Epidermal melanocyte (primary cell): ENCODE measurements at regions not wholly inside any gene's neighbourhood (a gene's known extent, or its start where the extent isn't known, plus 50 kb on each side); places are given as distances from the start of the nearest gene placed in this dataset.
A peak's percentile ranks its signal among the peaks of the same experiment; 100 is the strongest.
"Not testable (repeated sequence)": the region's sequence is repeated elsewhere in the genome, so short reads cannot be mapped to it uniquely, and the experiment has no call there.

Experiments
- DNase-seq: peaks from one replicate; pipeline ENCODE4 v3.0.0; 2011; ENCODE audit warnings: low spot score; ENCODE audit not compliant: insufficient read length

DNA sequence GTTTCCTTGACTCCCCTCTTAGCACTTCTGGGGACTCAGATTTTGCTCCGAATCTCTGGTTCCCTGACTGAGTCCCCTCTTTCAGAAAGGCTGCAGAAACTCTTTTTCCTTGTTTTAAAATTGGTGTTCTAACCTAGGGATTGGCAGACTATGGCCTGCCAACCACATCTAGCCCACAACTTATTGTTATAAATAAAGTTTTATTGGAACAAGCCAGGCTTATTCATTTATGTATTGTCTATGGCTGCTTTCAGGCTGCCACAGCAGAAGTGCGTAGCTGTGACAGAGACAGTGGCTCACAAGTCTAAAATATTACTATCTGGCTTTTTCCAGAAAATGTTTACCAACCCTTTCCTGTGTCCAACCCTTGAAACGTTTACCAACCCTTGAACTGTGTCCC is 81.7 kb downstream of the IER5 start:
- DNase-seq = no peak

DNA sequence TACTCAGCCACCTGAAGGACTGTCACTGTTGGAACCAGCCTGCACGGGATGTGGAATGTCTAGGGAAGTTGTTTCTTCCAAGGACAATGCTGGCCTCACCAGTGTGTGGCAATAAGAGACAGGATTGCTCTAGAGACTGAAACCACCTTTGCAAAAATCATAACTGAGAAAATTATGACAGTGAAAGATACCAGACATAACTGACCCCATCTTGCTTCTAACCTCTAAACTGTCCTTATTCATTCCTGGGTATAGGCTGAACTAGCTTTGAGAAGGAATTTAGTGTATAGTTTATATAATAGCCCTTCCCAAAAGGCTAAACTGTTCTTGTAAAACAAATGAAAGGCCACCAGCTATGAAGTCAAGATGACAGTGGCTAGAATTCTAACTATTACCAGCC is 83.6 kb downstream of the IER5 start:
- no peak for DNase-seq

GRCh38 chr1:181173761-181174447 is 85.4 kb downstream of the IER5 start:
- DNase-seq = no peak

DNA sequence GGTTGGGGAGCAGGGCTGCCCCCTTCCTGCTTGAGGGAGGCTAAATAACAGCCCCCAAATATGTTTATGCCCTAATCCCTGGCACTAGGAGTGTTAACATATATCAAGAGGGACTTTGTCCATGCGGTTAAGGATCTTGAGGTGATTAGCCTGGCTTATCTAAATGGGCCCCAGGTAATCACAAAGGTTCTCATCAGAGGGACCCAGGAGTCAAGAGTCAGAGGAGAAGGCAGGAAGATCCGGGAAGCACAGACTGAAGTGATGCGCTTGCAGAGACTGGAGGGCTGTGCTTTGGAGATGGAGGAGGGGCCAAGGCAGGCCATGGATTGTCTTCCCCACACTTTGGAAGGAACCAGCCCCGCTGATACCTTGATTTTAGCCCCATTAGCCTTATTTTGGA is 86.4 kb downstream of the IER5 start:
- no peak for DNase-seq

DNA sequence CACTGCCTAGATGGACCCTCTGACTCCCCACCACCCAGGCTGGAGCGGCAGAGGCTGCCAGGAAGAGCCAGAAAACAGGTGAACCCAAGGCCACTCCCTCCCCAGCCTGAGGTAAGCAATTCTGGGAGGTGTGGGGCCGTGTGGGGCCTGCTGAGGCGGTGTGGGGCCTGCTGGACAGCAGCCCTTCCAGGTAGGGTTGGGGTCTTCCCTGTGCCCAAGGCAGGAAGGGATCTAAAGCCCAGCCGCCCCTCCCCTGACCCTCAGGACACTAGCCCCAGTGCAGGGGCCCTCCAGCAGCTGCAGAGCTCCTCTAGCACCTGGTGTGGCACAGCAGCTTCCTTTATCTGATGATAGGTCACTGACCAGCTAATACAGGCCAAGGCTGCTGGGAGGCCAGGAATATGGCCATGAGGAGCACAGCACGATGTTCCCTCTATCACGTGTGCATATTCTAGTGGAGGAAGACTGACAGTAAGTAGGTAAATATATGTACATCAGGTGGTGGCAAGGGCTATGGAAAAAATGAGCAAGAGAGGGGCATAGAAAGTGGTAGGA is 86.9 kb downstream of the IER5 start:
- DNase-seq = no peak

- no peak for DNase-seq
Observed at GRCh38 chr1:181175955-181176354, 87.5 kb downstream of the IER5 start.

GRCh38 chr1:181178241-181178879 is 89.9 kb downstream of the IER5 start:
- DNase-seq = no peak

DNA sequence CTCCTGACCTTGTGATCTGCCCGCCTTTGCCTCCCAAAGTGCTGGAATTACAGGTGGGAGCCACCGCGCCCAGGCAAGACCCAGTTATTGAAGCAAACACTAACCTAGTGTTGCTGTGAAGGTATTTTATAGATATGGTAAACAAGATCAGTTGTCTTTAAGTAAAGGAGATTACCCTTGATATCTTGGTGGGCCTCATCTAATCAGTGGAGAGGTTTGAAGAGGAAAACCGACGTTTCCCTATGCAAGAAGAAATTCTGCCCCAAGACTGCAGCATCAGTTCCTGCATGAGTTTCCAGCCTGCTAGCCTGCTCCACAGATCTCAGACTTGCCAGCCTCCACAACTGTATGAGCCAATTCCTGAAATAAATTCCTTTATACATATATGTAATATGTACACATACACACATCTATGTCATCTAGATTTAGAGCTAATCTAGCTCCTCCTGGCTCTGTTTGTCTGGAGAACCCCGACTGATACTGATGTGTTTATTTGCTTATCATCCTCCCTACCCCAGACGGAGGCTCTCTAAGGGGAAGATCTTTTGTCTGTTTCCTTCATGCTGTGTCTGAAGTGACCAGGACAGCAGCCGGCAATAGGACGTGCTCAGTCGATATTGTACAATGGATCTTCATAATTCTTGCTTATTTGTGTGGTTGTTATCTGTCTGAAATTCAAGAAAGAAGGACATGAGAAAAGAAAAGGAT is 90.9 kb downstream of the IER5 start:
- DNase-seq = no peak

DNA sequence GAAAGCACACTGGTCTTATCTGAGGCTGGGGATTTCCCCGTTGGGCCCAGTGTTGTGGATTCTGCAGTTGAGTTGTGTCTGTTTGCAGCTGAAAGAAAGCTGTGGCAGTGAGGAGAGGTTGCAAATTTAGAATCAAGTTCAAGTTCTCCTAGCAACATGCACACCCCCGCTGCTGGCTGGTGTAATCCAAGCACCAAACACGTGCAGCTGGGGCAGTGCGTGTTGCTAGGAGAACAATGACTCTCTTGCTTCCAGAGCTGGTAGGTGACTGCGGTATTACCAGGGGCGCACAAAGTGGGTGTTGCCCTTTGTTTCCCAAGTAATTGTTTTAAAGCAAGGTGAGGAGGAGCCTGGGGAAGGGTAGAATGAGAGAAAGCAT is 91.5 kb downstream of the IER5 start:
- no peak for DNase-seq

- no peak for DNase-seq
Observed at GRCh38 chr1:181180407-181181031, 92.0 kb downstream of the IER5 start.

DNA sequence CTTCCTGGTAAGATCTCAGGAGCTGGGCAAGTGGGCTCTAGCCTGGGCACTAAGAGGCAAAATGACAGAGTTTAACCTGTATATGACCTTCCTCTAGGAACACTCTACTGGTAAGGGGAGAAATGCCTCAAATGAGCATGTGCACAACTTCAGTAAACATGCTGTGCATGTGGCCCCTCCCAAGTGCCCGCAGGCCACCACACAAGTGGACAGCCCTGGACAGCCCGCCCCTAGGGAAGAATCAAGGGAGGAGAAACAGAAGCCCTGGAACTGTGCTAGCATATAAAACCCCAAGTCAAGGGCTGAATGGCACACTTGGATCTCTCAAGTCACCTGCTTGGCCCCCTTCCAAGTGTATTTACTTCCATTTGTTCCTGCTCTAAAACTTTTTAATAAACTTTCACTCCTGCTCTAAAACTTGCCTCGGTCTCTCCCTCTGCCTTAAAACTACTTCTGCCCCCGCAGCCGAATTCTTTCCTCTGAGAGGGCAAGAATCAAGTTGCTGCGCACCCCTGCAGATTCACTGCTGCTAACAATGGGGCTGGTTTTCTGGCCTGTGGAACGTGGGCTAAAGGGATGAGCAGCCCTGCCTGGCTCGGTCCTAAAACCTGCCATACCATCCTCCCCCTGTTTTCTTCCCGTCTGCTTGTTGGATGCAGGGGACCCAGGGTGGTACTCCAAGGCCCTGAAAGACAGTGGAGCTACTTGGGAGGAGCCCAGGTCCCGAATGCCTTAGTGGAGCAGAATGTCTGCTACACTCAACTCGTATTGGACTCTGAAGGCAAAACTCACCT is 93.5 kb downstream of the IER5 start:
- no peak for DNase-seq

GRCh38 chr1:181184621-181185020 is 96.1 kb downstream of the IER5 start:
- no peak for DNase-seq

GRCh38 chr1:181185461-181185860 is 97.0 kb downstream of the IER5 start:
- no peak for DNase-seq

GRCh38 chr1:181186133-181186532 is 97.6 kb downstream of the IER5 start:
- not testable (repeated sequence) for DNase-seq

DNA sequence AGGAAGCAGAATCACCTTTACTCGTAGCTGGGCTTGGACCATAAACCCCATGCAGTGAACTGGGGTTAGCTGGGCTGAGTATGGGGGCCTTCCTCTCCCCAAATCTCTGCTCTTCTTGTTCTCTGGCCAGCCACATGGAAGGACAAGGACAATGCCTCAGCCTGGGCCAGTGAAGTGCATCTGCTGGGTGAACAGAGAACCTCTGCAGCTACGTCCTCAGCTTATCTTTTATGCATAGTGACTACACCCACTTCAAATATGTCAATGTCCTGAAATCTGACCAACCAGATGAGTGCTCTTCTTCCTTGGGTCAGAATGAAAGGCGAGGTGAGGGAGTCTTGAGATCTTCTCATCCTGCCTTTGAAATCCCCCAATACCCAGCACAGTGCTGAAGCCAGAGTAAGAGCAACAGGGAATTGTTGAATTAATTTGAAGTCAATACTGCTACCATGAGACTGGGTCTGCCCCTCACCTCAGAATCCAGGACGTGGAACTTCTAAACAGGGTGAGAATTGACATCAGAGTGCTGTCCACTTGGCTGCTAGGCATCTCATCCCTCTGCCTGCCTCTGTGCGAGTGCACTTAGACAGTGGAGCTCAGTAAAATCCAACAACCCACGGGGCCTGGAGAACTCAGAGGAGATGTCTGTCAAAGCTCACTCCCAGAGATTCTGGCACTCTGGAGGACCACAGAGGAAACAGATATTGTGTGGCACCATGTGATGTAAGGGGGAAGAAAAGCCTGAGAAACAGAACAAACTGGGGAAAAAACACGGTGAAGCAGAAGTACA is 99.0 kb downstream of the IER5 start:
- no peak for DNase-seq

- no peak for DNase-seq
Observed at GRCh38 chr1:181189245-181189644, 100.7 kb downstream of the IER5 start.

- DNase-seq = peak; percentile 64
Observed at GRCh38 chr1:181189691-181190363, 101.3 kb downstream of the IER5 start.

DNA sequence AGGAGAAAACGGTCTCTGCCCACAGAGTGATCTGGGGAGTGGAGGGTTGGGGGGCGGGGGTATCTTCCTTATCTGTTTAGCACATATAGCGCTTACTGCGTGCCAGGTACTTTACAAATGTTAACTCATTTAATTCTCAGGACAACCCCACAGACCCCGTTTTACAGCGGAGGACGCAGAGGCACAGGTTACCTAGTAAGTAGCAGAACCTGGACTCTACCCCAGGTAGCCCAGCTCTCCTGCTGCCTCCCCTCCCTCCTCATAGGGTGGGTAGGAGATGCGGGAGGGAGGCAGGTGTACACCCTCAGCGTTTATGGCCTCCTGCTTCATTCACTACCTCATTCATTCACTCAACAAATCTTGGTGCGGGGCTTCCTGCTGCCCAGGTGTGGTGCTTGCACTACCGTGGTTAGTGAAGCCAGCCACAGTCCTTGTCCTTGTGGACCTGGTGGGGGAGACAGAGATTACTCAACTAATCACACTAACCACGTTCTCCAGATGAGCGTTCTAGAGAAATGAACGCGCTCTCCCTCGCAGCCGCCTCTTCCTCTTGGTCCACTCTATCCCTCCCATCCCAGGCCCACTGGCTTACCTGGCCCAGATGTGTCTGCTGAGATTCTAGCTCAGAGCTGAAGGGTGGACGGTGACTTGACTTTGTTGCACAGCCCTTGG is 102.0 kb downstream of the IER5 start:
- DNase-seq = no peak

DNA sequence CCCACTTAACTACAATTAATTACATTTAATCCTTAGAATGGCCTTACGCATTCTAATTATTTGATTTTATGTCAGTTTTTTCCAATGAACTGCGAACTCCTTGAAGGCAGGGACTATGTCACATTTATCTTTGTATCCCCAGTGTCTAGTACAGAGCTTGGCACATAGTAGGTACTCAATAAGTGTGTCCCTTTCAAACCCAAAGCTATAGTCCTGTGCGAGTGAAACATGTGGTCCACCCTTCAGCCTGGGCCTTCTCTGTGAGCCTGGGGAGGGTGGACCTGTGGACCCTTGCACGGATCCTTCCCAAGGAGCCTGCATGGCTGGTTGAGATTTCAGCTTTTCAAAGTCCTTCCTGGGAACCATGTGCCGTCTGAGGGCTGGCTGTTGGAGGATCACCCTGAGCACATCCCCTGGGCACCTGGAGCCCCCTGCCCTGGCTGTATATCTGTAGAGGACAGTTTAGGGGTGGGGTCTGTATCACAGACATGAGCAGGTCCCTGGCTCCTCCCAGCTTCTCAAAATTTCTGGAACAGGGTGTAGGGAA is 103.1 kb downstream of the IER5 start:
- DNase-seq = no peak
